CD4-positive, alpha-beta memory T cell (primary cell): ENCODE measurements at regions not wholly inside any gene's neighbourhood (a gene's known extent, or its start where the extent isn't known, plus 50 kb on each side); places are given as distances from the start of the nearest gene placed in this dataset.

ENCODE experiments used
- CTCF ChIA-PET: fragments of 350-600 bp; sonication (Branson Sonifier 250); formaldehyde crosslinking; loops from one replicate; lab custom pipeline; 2021; ENCODE audit warnings: inconsistent platforms; ENCODE audit not compliant: partially characterized antibody; lab: Charles Lee
- POLR2A ChIA-PET: fragments of 350-600 bp; sonication (Branson Sonifier 250); formaldehyde crosslinking; loops from one replicate; lab custom pipeline; 2021; ENCODE audit not compliant: partially characterized antibody; lab: Charles Lee
- DNase-seq, 5 donors: peaks; one replicate each; pipeline versions ENCODE4 v3.0.0 to v3.0.0-alpha.2; 2020 to 2022; ENCODE audit warnings: mixed read lengths in 1 of 5
- H3K27ac ChIP-seq: one replicate; pipeline ENCODE4 v1.7.0; 2013; ENCODE audit warnings: low read depth, low read length
- H3K27me3 ChIP-seq: 2 replicates; pipeline ENCODE4 v1.7.0; 2013; ENCODE audit warnings: mild to moderate bottlenecking, low read length, moderate library complexity; ENCODE audit not compliant: insufficient read depth
- H3K36me3 ChIP-seq: 2 replicates; pipeline ENCODE4 v1.7.0; 2013; ENCODE audit warnings: mild to moderate bottlenecking, low read length, moderate library complexity; ENCODE audit not compliant: insufficient read depth
- H3K4me1 ChIP-seq: 2 replicates; pipeline ENCODE4 v1.7.0; 2013; ENCODE audit warnings: mild to moderate bottlenecking, low read length, moderate library complexity; ENCODE audit not compliant: insufficient read depth
- H3K4me3 ChIP-seq, 2 donors: one replicate each; pipeline ENCODE4 v1.7.0; 2013; ENCODE audit warnings: low read length in 2 of 2, mild to moderate bottlenecking in 1 of 2
- H3K9me3 ChIP-seq, 2 donors: one replicate each; pipeline ENCODE4 v1.7.0; 2013; ENCODE audit warnings: low read length in 2 of 2, control low read depth in 1 of 2; ENCODE audit not compliant: control insufficient read depth in 1 of 2
- H3K27ac Mint-ChIP-seq, 7 donors: one replicate each; pipeline ENCODE4 v1.8.0; 2020 to 2021; ENCODE audit warnings: mixed read lengths in 7 of 7, mild to moderate bottlenecking in 6 of 7, inconsistent platforms in 3 of 7, moderate library complexity in 3 of 7
- H3K27me3 Mint-ChIP-seq, 2 donors: one replicate each; pipeline ENCODE4 v1.8.0; 2020 to 2021; ENCODE audit warnings: mixed read lengths in 2 of 2
- H3K36me3 Mint-ChIP-seq, 2 donors: one replicate each; pipeline ENCODE4 v1.8.0; 2020 to 2021; ENCODE audit warnings: mixed read lengths in 2 of 2, inconsistent platforms in 1 of 2, mild to moderate bottlenecking in 1 of 2
- H3K4me1 Mint-ChIP-seq, 4 donors: one replicate each; pipeline ENCODE4 v1.8.0; 2020 to 2021; ENCODE audit warnings: mixed read lengths in 4 of 4, mild to moderate bottlenecking in 1 of 4
- H3K4me3 Mint-ChIP-seq, 8 donors: one replicate each; pipeline ENCODE4 v1.8.0; 2020 to 2021; ENCODE audit warnings: mixed read lengths in 8 of 8, mild to moderate bottlenecking in 7 of 8, moderate library complexity in 6 of 8, inconsistent platforms in 3 of 8
- H3K9me3 Mint-ChIP-seq, 8 donors: one replicate each; pipeline ENCODE4 v1.8.0; 2020 to 2021; ENCODE audit warnings: mixed read lengths in 8 of 8, mild to moderate bottlenecking in 5 of 8, inconsistent platforms in 3 of 8, moderate library complexity in 1 of 8
- intact Hi-C: fragments of 100-400 bp; cut with micrococcal nuclease; formaldehyde crosslinking; loops from one replicate; pipeline ENCODE4 v1.15.1; 2023

- CTCF ChIA-PET: no interaction called here
- H3K4me3 ChIP-seq: no peak overlapping the region
- Mint-ChIP-seq H3K27ac (no peak overlapping the region), H3K27me3 (no peaks in the 10 kb centered on the region), H3K4me1 (no peaks in the 10 kb centered on the region), H3K36me3 (no peaks in the 10 kb centered on the region), H3K9me3 (peaks cover 1 to 10% (median 7%) of the 10 kb centered on the region in 8 donors), H3K4me3 (no peak overlapping the region)
- no peak overlapping the region for H3K27ac ChIP-seq
- H3K27me3 ChIP-seq: no peaks in the 10 kb centered on the region
- POLR2A ChIA-PET: no interaction called here
- intact Hi-C loops: no loop called here
- H3K4me1 ChIP-seq: no peaks in the 10 kb centered on the region
- H3K36me3 ChIP-seq: no peaks in the 10 kb centered on the region
- no peaks in the 10 kb centered on the region for H3K9me3 ChIP-seq
- no peak for DNase-seq
Measured at GRCh38 chr5:51968756-51969155, 585.5 kb downstream of the ISL1 start.

- DNase-seq: no peak
- H3K4me3 ChIP-seq: no peak overlapping the region
- H3K36me3 ChIP-seq: no peaks in the 10 kb centered on the region
- H3K4me1 ChIP-seq: no peaks in the 10 kb centered on the region
- no peaks in the 10 kb centered on the region for H3K27me3 ChIP-seq
- H3K9me3 Mint-ChIP-seq: peaks cover 0 to 6% (median 2%) of the 10 kb centered on the region in 8 donors
- no peak overlapping the region for H3K27ac Mint-ChIP-seq
- H3K9me3 ChIP-seq: no peaks in the 10 kb centered on the region
- no peaks in the 10 kb centered on the region for H3K27me3 Mint-ChIP-seq
- H3K27ac ChIP-seq: no peak overlapping the region
- ChIA-PET CTCF (no interaction called here), POLR2A (no interaction called here)
- intact Hi-C loops: no loop called here
- H3K36me3 Mint-ChIP-seq: no peaks in the 10 kb centered on the region
- no peak overlapping the region for H3K4me3 Mint-ChIP-seq
- no peaks in the 10 kb centered on the region for H3K4me1 Mint-ChIP-seq
Measured at GRCh38 chr5:51974834-51975233, 591.6 kb downstream of the ISL1 start.

- POLR2A ChIA-PET: no interaction called here
- H3K27ac Mint-ChIP-seq: no peak overlapping the region
- H3K4me3 ChIP-seq: no peak overlapping the region
- intact Hi-C loops: no loop called here
- H3K4me3 Mint-ChIP-seq: no peak overlapping the region
- H3K4me1 Mint-ChIP-seq: no peaks in the 10 kb centered on the region
- H3K27me3 ChIP-seq: no peaks in the 10 kb centered on the region
- no peak overlapping the region for H3K27ac ChIP-seq
- no peaks in the 10 kb centered on the region for H3K36me3 Mint-ChIP-seq
- CTCF ChIA-PET: no interaction called here
- H3K9me3 ChIP-seq: no peaks in the 10 kb centered on the region
- no peaks in the 10 kb centered on the region for H3K36me3 ChIP-seq
- no peaks in the 10 kb centered on the region for H3K4me1 ChIP-seq
- DNase-seq: no peak
- peaks cover 0 to 6% (median 2%) of the 10 kb centered on the region in 8 donors for H3K9me3 Mint-ChIP-seq
- H3K27me3 Mint-ChIP-seq: no peaks in the 10 kb centered on the region
Measured at GRCh38 chr5:51977014-51977413, 593.8 kb downstream of the ISL1 start.

GRCh38 chr5:51983161-51983560 lies 599.9 kb downstream of the ISL1 start:
- no peaks in the 10 kb centered on the region for H3K27me3 ChIP-seq
- H3K36me3 Mint-ChIP-seq: no peaks in the 10 kb centered on the region
- no peak overlapping the region for H3K4me3 ChIP-seq
- H3K27ac Mint-ChIP-seq: no peak overlapping the region
- no peak for DNase-seq
- peaks cover 0 to 5% (median 0%) of the 10 kb centered on the region in 8 donors for H3K9me3 Mint-ChIP-seq
- no peaks in the 10 kb centered on the region for H3K36me3 ChIP-seq
- H3K4me1 Mint-ChIP-seq: no peaks in the 10 kb centered on the region
- POLR2A ChIA-PET: no interaction called here
- no peaks in the 10 kb centered on the region for H3K27me3 Mint-ChIP-seq
- no peaks in the 10 kb centered on the region for H3K4me1 ChIP-seq
- no peak overlapping the region for H3K27ac ChIP-seq
- intact Hi-C loops: no loop called here
- H3K4me3 Mint-ChIP-seq: no peak overlapping the region
- CTCF ChIA-PET: no interaction called here
- H3K9me3 ChIP-seq: no peaks in the 10 kb centered on the region

- Mint-ChIP-seq H3K4me3 (no peak overlapping the region), H3K9me3 (peaks cover 0 to 3% (median 0%) of the 10 kb centered on the region in 8 donors), H3K4me1 (no peaks in the 10 kb centered on the region), H3K27me3 (no peaks in the 10 kb centered on the region), H3K27ac (no peak overlapping the region), H3K36me3 (no peaks in the 10 kb centered on the region)
- no peaks in the 10 kb centered on the region for H3K36me3 ChIP-seq
- ChIA-PET POLR2A (no interaction called here), CTCF (no interaction called here)
- DNase-seq: no peak
- H3K27me3 ChIP-seq: no peaks in the 10 kb centered on the region
- no peaks in the 10 kb centered on the region for H3K4me1 ChIP-seq
- H3K4me3 ChIP-seq: no peak overlapping the region
- H3K27ac ChIP-seq: no peak overlapping the region
- intact Hi-C loops: no loop called here
- no peaks in the 10 kb centered on the region for H3K9me3 ChIP-seq
Measured at GRCh38 chr5:51986733-51987132, 603.5 kb downstream of the ISL1 start.

- H3K36me3 Mint-ChIP-seq: no peaks in the 10 kb centered on the region
Measured at GRCh38 chr5:51987239-51987638, 604.0 kb downstream of the ISL1 start.

GRCh38 chr5:51987669-51988209 lies 604.5 kb downstream of the ISL1 start:
- Histone ChIP-seq H3K4me3 (no peak overlapping the region), H3K36me3 (no peaks in the 10 kb centered on the region), H3K27me3 (no peaks in the 10 kb centered on the region), H3K27ac (no peak overlapping the region), H3K9me3 (no peaks in the 10 kb centered on the region), H3K4me1 (no peaks in the 10 kb centered on the region)
- ChIA-PET CTCF (no interaction called here), POLR2A (no interaction called here)
- no peaks in the 10 kb centered on the region for H3K4me1 Mint-ChIP-seq
- intact Hi-C loops: no loop called here
- no peak overlapping the region for H3K27ac Mint-ChIP-seq
- no peaks in the 10 kb centered on the region for H3K27me3 Mint-ChIP-seq
- peaks cover 0 to 5% (median 0%) of the 10 kb centered on the region in 8 donors for H3K9me3 Mint-ChIP-seq
- H3K4me3 Mint-ChIP-seq: no peak overlapping the region
- no peaks in the 10 kb centered on the region for H3K36me3 Mint-ChIP-seq
- no peak for DNase-seq

More at GRCh38 chr5:51987239-51987638, 604.0 kb downstream of the ISL1 start:
- H3K4me3 Mint-ChIP-seq: no peak overlapping the region
- H3K4me3 ChIP-seq: no peak overlapping the region
- ChIA-PET CTCF (no interaction called here), POLR2A (no interaction called here)
- H3K27ac Mint-ChIP-seq: no peak overlapping the region
- H3K36me3 ChIP-seq: no peaks in the 10 kb centered on the region
- H3K27me3 Mint-ChIP-seq: no peaks in the 10 kb centered on the region
- H3K27ac ChIP-seq: no peak overlapping the region
- H3K4me1 Mint-ChIP-seq: no peaks in the 10 kb centered on the region
- no peaks in the 10 kb centered on the region for H3K4me1 ChIP-seq
- intact Hi-C loops: no loop called here
- no peaks in the 10 kb centered on the region for H3K9me3 ChIP-seq
- peaks cover 0 to 4% (median 0%) of the 10 kb centered on the region in 8 donors for H3K9me3 Mint-ChIP-seq
- no peaks in the 10 kb centered on the region for H3K27me3 ChIP-seq
- no peak for DNase-seq

GRCh38 chr5:51988634-51989033 lies 605.4 kb downstream of the ISL1 start:
- Mint-ChIP-seq H3K27ac (no peak overlapping the region), H3K4me3 (no peak overlapping the region), H3K36me3 (no peaks in the 10 kb centered on the region), H3K9me3 (peaks cover 0 to 5% (median 0%) of the 10 kb centered on the region in 8 donors), H3K4me1 (no peaks in the 10 kb centered on the region), H3K27me3 (no peaks in the 10 kb centered on the region)
- ChIA-PET POLR2A (no interaction called here), CTCF (no interaction called here)
- H3K27ac ChIP-seq: no peak overlapping the region
- H3K4me3 ChIP-seq: no peak overlapping the region
- intact Hi-C loops: no loop called here
- no peaks in the 10 kb centered on the region for H3K4me1 ChIP-seq
- H3K27me3 ChIP-seq: no peaks in the 10 kb centered on the region
- no peaks in the 10 kb centered on the region for H3K9me3 ChIP-seq
- DNase-seq: no peak
- H3K36me3 ChIP-seq: no peaks in the 10 kb centered on the region
